KMS-11 (cell line): ENCODE measurements at regions not wholly inside any gene's neighbourhood (a gene's known extent, or its start where the extent isn't known, plus 50 kb on each side); places are given as distances from the start of the nearest gene placed in this dataset.

Experiments used
- H2AFZ ChIP-seq: fragments of 200-600 bp; sonication (generic); 2 replicates; pipeline ENCODE4 v1.6.1; 2016; ENCODE audit warnings: antibody characterized with exemption, mixed run types, low read depth
- H3K27ac ChIP-seq: fragments of 200-600 bp; sonication (generic); 2 replicates; pipeline ENCODE4 v1.6.1; 2016; ENCODE audit warnings: mild to moderate bottlenecking, mixed run types
- H3K27me3 ChIP-seq: fragments of 200-600 bp; sonication (generic); 2 replicates; pipeline ENCODE4 v1.6.1; 2017; ENCODE audit warnings: mild to moderate bottlenecking, low read depth, mixed run types, moderate library complexity; ENCODE audit not compliant: insufficient read depth
- H3K36me3 ChIP-seq: fragments of 200-600 bp; sonication (generic); 2 replicates; pipeline ENCODE4 v1.6.1; 2017; ENCODE audit warnings: mild to moderate bottlenecking, mixed run types; ENCODE audit not compliant: insufficient read depth
- H3K4me1 ChIP-seq: fragments of 200-600 bp; sonication (generic); 2 replicates; pipeline ENCODE4 v1.6.1; 2016; ENCODE audit warnings: mild to moderate bottlenecking, low read depth, mixed run types; ENCODE audit not compliant: poor library complexity, severe bottlenecking
- H3K4me2 ChIP-seq: fragments of 200-600 bp; sonication (generic); 2 replicates; pipeline ENCODE4 v1.7.0; 2016; ENCODE audit warnings: mild to moderate bottlenecking, mixed run types
- H3K4me3 ChIP-seq: fragments of 200-600 bp; sonication (generic); IDR thresholded peaks from 2 replicates; pipeline ENCODE4 v1.6.1; 2017; ENCODE audit warnings: low read depth, low read length, mixed read lengths; ENCODE audit not compliant: insufficient read depth
- H3K79me2 ChIP-seq: fragments of 200-600 bp; sonication (generic); 2 replicates; pipeline ENCODE4 v1.6.1; 2016; ENCODE audit warnings: low read depth, mixed run types; ENCODE audit not compliant: insufficient read depth
- H3K9ac ChIP-seq: fragments of 200-600 bp; sonication (generic); 2 replicates; pipeline ENCODE4 v1.6.1; 2016; ENCODE audit warnings: mild to moderate bottlenecking, mixed run types
- H4K20me1 ChIP-seq: fragments of 200-600 bp; sonication (generic); 2 replicates; pipeline ENCODE4 v1.6.1; 2016; ENCODE audit warnings: mild to moderate bottlenecking, mixed run types; ENCODE audit not compliant: insufficient read depth
- TF ChIP-seq, protein P1 (sequence below): fragments of 200-600 bp; sonication (generic); conservative IDR thresholded peaks from 2 replicates; pipeline ENCODE4 v1.6.1; 2017; ENCODE audit warnings: low read depth, mild to moderate bottlenecking, antibody characterized with exemption, low read length, moderate library complexity, mixed read lengths

DNA sequence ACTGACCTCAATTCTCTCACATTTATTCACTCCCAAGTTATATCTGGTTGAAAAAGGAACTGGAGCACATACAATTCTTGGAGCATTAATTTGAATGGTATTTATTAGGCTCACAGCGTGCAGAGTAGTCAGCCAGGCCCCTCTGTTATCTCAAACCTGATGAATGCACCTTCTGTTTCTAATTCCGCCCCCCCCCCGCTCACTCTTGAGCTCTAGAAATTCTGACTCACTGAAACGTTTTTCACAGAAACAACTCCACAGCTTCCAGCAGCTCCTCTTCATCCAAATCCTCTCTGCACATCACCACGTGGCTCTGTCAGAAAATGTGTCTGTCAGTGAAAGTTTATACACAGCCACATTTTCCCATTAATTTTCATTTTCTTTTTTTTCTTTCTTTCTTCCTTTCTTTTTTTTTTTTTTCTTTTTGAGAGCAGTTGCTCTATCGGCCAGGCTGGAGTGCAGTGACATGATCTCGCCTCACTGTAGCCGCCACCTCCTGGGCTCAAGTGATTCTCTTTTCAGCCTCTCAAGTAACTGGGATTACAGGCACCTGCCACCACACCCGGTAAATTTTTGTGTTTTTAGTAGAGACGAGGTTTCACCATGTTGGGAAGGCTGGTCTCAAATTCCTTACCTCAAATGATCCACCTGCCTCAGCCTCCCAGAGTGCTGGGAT is 109.4 kb downstream of the TBXT start:
- H2AFZ ChIP-seq, result no peak overlapping the region
- no peak overlapping the region for H3K4me3 ChIP-seq
- no peak overlapping the region for H3K9ac ChIP-seq
- H3K79me2 ChIP-seq, result no peaks in the 10 kb centered on the region
- no peak overlapping the region for H3K4me2 ChIP-seq
- H4K20me1 ChIP-seq, result no peaks in the 10 kb centered on the region
- TF ChIP-seq, protein P1, sequence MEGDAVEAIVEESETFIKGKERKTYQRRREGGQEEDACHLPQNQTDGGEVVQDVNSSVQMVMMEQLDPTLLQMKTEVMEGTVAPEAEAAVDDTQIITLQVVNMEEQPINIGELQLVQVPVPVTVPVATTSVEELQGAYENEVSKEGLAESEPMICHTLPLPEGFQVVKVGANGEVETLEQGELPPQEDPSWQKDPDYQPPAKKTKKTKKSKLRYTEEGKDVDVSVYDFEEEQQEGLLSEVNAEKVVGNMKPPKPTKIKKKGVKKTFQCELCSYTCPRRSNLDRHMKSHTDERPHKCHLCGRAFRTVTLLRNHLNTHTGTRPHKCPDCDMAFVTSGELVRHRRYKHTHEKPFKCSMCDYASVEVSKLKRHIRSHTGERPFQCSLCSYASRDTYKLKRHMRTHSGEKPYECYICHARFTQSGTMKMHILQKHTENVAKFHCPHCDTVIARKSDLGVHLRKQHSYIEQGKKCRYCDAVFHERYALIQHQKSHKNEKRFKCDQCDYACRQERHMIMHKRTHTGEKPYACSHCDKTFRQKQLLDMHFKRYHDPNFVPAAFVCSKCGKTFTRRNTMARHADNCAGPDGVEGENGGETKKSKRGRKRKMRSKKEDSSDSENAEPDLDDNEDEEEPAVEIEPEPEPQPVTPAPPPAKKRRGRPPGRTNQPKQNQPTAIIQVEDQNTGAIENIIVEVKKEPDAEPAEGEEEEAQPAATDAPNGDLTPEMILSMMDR, result no peak
- H3K27me3 ChIP-seq, result no peaks in the 10 kb centered on the region
- H3K36me3 ChIP-seq, result no peaks in the 10 kb centered on the region
- no peaks in the 10 kb centered on the region for H3K4me1 ChIP-seq
- no peak overlapping the region for H3K27ac ChIP-seq

GRCh38 chr6:166057431-166057830 is 110.2 kb downstream of the TBXT start:
- Histone ChIP-seq H3K79me2 (no peaks in the 10 kb centered on the region), H3K27me3 (no peaks in the 10 kb centered on the region), H3K4me2 (no peak overlapping the region), H3K9ac (no peak overlapping the region), H3K4me1 (no peaks in the 10 kb centered on the region), H4K20me1 (no peaks in the 10 kb centered on the region), H3K27ac (no peak overlapping the region), H3K36me3 (no peaks in the 10 kb centered on the region), H3K4me3 (no peak overlapping the region), H2AFZ (no peak overlapping the region)
- TF ChIP-seq, protein P1, result no peak

- no peaks in the 10 kb centered on the region for H4K20me1 ChIP-seq
- TF ChIP-seq, protein P1, result no peak
- H3K9ac ChIP-seq, result no peak overlapping the region
- no peaks in the 10 kb centered on the region for H3K27me3 ChIP-seq
- no peaks in the 10 kb centered on the region for H3K79me2 ChIP-seq
- no peak overlapping the region for H3K27ac ChIP-seq
- no peak overlapping the region for H2AFZ ChIP-seq
- H3K36me3 ChIP-seq, result no peaks in the 10 kb centered on the region
- no peak overlapping the region for H3K4me3 ChIP-seq
- no peak overlapping the region for H3K4me2 ChIP-seq
- H3K4me1 ChIP-seq, result no peaks in the 10 kb centered on the region
These were observed 111.0 kb downstream of the TBXT start for GRCh38 chr6:166056637-166057036.

- TF ChIP-seq, protein P1, result no peak
- H3K27me3 ChIP-seq, result no peaks in the 10 kb centered on the region
- H3K79me2 ChIP-seq, result no peaks in the 10 kb centered on the region
- H3K27ac ChIP-seq, result no peak overlapping the region
- H2AFZ ChIP-seq, result no peak overlapping the region
- H3K4me3 ChIP-seq, result no peak overlapping the region
- H3K4me2 ChIP-seq, result no peak overlapping the region
- H3K4me1 ChIP-seq, result no peaks in the 10 kb centered on the region
- H3K9ac ChIP-seq, result no peak overlapping the region
- H4K20me1 ChIP-seq, result no peaks in the 10 kb centered on the region
- H3K36me3 ChIP-seq, result no peaks in the 10 kb centered on the region
These were observed 111.8 kb downstream of the TBXT start for GRCh38 chr6:166055801-166056200.
